ENCODE measurements at regions not wholly inside any gene's neighbourhood (a gene's known extent, or its start where the extent isn't known, plus 50 kb on each side); places are given as distances from the start of the nearest gene placed in this dataset.
"Not testable (repeated sequence)": the region's sequence is repeated elsewhere in the genome, so short reads cannot be mapped to it uniquely, and the experiment has no call there.

- not testable (repeated sequence) for DNase-seq (ENCODE audit: insufficient read length, low spot score); FAIRE-seq
These were observed 1550.7 kb downstream of the CDY2B start for GRCh38 chrY:16329135-16329820.

Measured in GM12891 (cell line).